ENCODE measurements at regions not wholly inside any gene's neighbourhood (a gene's known extent, or its start where the extent isn't known, plus 50 kb on each side); places are given as distances from the start of the nearest gene placed in this dataset.

DNA sequence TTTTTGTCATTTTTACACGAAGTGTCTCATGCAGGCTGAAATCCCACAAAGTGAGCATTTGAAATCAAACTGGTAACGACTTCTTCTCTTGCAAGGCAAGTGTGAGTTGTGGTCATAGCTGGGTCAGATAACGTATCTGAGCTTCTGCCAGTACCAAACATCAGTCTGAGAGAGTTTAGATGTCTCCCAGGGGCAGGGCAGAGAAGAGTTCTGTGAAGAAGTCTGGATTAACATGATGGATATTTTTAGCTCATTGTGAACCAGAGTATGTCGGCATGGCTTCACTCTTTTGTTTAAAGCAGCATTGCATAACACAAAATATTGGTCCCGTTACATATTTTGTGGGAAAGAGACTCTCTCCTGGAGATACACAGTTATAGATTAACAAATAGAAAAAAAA lies 655.5 kb upstream of the KLHL29 start:
- ChIA-PET POLR2A (no interaction called here), CTCF (no interaction called here)
- BruUV-seq (replicated peaks), result no TSS peak
- H3K36me3 ChIP-seq (ENCODE audit: control insufficient read depth, insufficient read depth, low read length), result no peaks in the 10 kb centered on the region
- in situ Hi-C loops (cut with HindIII; ENCODE audit: low pct_unique_long_range_greater_than_20kb, low sequenced_read_pairs) (no loop called here), intact Hi-C loops (cut with micrococcal nuclease; ENCODE audit: unreplicated experiment) (no loop called here)
- no peak overlapping the region for H3K4me3 ChIP-seq (ENCODE audit: low read depth in 2 of 2, low read length in 2 of 2)
- TF ChIP-seq, protein P1, sequence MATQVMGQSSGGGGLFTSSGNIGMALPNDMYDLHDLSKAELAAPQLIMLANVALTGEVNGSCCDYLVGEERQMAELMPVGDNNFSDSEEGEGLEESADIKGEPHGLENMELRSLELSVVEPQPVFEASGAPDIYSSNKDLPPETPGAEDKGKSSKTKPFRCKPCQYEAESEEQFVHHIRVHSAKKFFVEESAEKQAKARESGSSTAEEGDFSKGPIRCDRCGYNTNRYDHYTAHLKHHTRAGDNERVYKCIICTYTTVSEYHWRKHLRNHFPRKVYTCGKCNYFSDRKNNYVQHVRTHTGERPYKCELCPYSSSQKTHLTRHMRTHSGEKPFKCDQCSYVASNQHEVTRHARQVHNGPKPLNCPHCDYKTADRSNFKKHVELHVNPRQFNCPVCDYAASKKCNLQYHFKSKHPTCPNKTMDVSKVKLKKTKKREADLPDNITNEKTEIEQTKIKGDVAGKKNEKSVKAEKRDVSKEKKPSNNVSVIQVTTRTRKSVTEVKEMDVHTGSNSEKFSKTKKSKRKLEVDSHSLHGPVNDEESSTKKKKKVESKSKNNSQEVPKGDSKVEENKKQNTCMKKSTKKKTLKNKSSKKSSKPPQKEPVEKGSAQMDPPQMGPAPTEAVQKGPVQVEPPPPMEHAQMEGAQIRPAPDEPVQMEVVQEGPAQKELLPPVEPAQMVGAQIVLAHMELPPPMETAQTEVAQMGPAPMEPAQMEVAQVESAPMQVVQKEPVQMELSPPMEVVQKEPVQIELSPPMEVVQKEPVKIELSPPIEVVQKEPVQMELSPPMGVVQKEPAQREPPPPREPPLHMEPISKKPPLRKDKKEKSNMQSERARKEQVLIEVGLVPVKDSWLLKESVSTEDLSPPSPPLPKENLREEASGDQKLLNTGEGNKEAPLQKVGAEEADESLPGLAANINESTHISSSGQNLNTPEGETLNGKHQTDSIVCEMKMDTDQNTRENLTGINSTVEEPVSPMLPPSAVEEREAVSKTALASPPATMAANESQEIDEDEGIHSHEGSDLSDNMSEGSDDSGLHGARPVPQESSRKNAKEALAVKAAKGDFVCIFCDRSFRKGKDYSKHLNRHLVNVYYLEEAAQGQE (IDR thresholded peaks at IDR 0.05; ENCODE audit: insufficient read depth in 1 of 2, low read depth in 2 of 2, low read length in 1 of 2), result no peak
- TF ChIP-seq SIN3A (IDR thresholded peaks at IDR 0.05; ENCODE audit: borderline replicate concordance, insufficient read depth, low read depth, low read length) (no peak), TCF7L2 (IDR thresholded peaks at IDR 0.05; ENCODE audit: low read depth, low read length) (no peak), POLR2AphosphoS5 (IDR thresholded peaks at IDR 0.05; ENCODE audit: low read depth, low read length) (no peak)
- TF ChIP-seq, protein P2, sequence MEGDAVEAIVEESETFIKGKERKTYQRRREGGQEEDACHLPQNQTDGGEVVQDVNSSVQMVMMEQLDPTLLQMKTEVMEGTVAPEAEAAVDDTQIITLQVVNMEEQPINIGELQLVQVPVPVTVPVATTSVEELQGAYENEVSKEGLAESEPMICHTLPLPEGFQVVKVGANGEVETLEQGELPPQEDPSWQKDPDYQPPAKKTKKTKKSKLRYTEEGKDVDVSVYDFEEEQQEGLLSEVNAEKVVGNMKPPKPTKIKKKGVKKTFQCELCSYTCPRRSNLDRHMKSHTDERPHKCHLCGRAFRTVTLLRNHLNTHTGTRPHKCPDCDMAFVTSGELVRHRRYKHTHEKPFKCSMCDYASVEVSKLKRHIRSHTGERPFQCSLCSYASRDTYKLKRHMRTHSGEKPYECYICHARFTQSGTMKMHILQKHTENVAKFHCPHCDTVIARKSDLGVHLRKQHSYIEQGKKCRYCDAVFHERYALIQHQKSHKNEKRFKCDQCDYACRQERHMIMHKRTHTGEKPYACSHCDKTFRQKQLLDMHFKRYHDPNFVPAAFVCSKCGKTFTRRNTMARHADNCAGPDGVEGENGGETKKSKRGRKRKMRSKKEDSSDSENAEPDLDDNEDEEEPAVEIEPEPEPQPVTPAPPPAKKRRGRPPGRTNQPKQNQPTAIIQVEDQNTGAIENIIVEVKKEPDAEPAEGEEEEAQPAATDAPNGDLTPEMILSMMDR (IDR thresholded peaks at IDR 0.05), result no peak
- DNase-seq (ENCODE audit: low read depth, low spot score) (no peak), ATAC-seq (no peak)
- H3K27me3 ChIP-seq (ENCODE audit: control insufficient read depth, insufficient read depth, low read length), result no peaks in the 10 kb centered on the region
- H3K27ac ChIP-seq (ENCODE audit: low read length), result no peak overlapping the region
- no peaks in the 10 kb centered on the region for H3K4me1 ChIP-seq (ENCODE audit: control insufficient read depth, insufficient read depth, low read length)
- no peaks in the 10 kb centered on the region for H3K9me3 ChIP-seq (ENCODE audit: control insufficient read depth, insufficient read depth, low read depth, low read length)

DNA sequence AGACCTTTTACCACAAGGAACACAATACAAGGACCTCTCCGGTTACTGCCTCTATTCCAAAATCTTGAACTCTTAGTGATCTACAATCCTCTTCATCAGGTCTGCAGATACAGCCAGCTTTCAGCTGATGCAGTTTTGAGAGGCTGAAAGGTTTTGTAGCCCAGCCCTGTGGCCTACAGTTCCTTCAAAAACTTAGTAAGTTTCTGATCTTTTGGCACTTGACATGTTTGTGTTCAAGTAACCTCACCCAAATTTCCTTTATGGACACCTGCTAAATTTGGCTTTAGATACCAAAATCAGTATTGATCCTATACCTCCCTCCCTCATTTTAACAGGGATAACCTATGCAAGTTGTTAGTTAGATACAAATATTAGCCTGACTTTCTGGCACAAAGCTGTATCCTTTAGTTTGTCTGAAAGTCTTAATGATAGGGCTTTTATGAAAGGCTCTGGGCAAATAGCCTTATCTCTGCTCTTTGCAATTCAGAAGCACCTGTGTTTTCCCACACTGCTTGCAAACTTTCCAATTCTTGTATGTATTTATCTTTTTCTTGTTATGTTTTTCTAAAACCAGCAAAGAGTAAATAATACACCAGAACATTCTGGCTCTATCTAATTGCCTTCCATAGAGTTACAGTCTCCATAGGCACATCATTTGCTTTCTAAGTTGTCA lies 650.5 kb upstream of the KLHL29 start:
- Histone ChIP-seq H3K36me3 (ENCODE audit: control insufficient read depth, insufficient read depth, low read length) (no peaks in the 10 kb centered on the region), H3K9me3 (ENCODE audit: control insufficient read depth, insufficient read depth, low read depth, low read length) (no peaks in the 10 kb centered on the region), H3K4me3 (ENCODE audit: low read depth in 2 of 2, low read length in 2 of 2) (no peak overlapping the region), H3K27me3 (ENCODE audit: control insufficient read depth, insufficient read depth, low read length) (no peaks in the 10 kb centered on the region), H3K4me1 (ENCODE audit: control insufficient read depth, insufficient read depth, low read length) (no peaks in the 10 kb centered on the region), H3K27ac (ENCODE audit: low read length) (no peak overlapping the region)
- intact Hi-C loops (cut with micrococcal nuclease; ENCODE audit: unreplicated experiment) (no loop called here), in situ Hi-C loops (cut with HindIII; ENCODE audit: low pct_unique_long_range_greater_than_20kb, low sequenced_read_pairs) (no loop called here)
- POLR2A ChIA-PET, result no interaction called here
- CTCF ChIA-PET, result no interaction called here
- no peak for TF ChIP-seq SIN3A (IDR thresholded peaks at IDR 0.05; ENCODE audit: borderline replicate concordance, insufficient read depth, low read depth, low read length)
- TF ChIP-seq, protein P2 (IDR thresholded peaks at IDR 0.05), result no peak
- TF ChIP-seq TCF7L2 (IDR thresholded peaks at IDR 0.05; ENCODE audit: low read depth, low read length), result no peak
- no peak for TF ChIP-seq POLR2AphosphoS5 (IDR thresholded peaks at IDR 0.05; ENCODE audit: low read depth, low read length)
- TF ChIP-seq, protein P1 (IDR thresholded peaks at IDR 0.05; ENCODE audit: insufficient read depth in 1 of 2, low read depth in 2 of 2, low read length in 1 of 2), result no peak
- no TSS peak for BruUV-seq (replicated peaks)
- DNase-seq (ENCODE audit: low read depth, low spot score), result no peak
- ATAC-seq, result no peak

All from Panc1 (cell line).